ENCODE measurements at regions not wholly inside any gene's neighbourhood (a gene's known extent, or its start where the extent isn't known, plus 50 kb on each side); places are given as distances from the start of the nearest gene placed in this dataset.

GRCh38 chr1:188295157-188295556, 1466.4 kb downstream of the PLA2G4A start:
- Histone ChIP-seq H3K4me3 (replicated peaks; ENCODE audit: low read depth, low read length) (no peak overlapping the region), H3K27me3 (replicated peaks; ENCODE audit: control insufficient read depth, insufficient read depth, low read length) (no peaks in the 10 kb centered on the region), H3K36me3 (ENCODE audit: control insufficient read depth, insufficient read depth, low read length) (no peaks in the 10 kb centered on the region)
- DNase-seq (ENCODE audit: extremely low read depth, insufficient read length): no peak
- no peak for TF ChIP-seq CTCF (IDR thresholded peaks at IDR 0.05; ENCODE audit: insufficient read depth, low read length, poor library complexity, severe bottlenecking)

- no peak for DNase-seq (ENCODE audit: extremely low read depth, insufficient read length)
Measured at GRCh38 chr1:188302746-188303145, 1474.0 kb downstream of the PLA2G4A start.

GRCh38 chr1:188314557-188315137, 1485.9 kb downstream of the PLA2G4A start:
- no peak overlapping the region for H3K4me3 ChIP-seq (replicated peaks; ENCODE audit: low read depth, low read length)
- H3K27me3 ChIP-seq (replicated peaks; ENCODE audit: control insufficient read depth, insufficient read depth, low read length): no peaks in the 10 kb centered on the region

More at GRCh38 chr1:188302746-188303145, 1474.0 kb downstream of the PLA2G4A start:
- no peaks in the 10 kb centered on the region for H3K36me3 ChIP-seq (ENCODE audit: control insufficient read depth, insufficient read depth, low read length)
- H3K4me3 ChIP-seq (replicated peaks; ENCODE audit: low read depth, low read length): no peak overlapping the region
- no peak for TF ChIP-seq CTCF (IDR thresholded peaks at IDR 0.05; ENCODE audit: insufficient read depth, low read length, poor library complexity, severe bottlenecking)
- no peaks in the 10 kb centered on the region for H3K27me3 ChIP-seq (replicated peaks; ENCODE audit: control insufficient read depth, insufficient read depth, low read length)

GRCh38 chr1:188317894-188318293, 1489.1 kb downstream of the PLA2G4A start:
- H3K36me3 ChIP-seq (ENCODE audit: control insufficient read depth, insufficient read depth, low read length): no peaks in the 10 kb centered on the region
- DNase-seq (ENCODE audit: extremely low read depth, insufficient read length): no peak
- no peak overlapping the region for H3K4me3 ChIP-seq (replicated peaks; ENCODE audit: low read depth, low read length)
- TF ChIP-seq CTCF (IDR thresholded peaks at IDR 0.05; ENCODE audit: insufficient read depth, low read length, poor library complexity, severe bottlenecking): no peak
- H3K27me3 ChIP-seq (replicated peaks; ENCODE audit: control insufficient read depth, insufficient read depth, low read length): no peaks in the 10 kb centered on the region

More at GRCh38 chr1:188314557-188315137, 1485.9 kb downstream of the PLA2G4A start:
- no peak for DNase-seq (ENCODE audit: extremely low read depth, insufficient read length)
- TF ChIP-seq CTCF (IDR thresholded peaks at IDR 0.05; ENCODE audit: insufficient read depth, low read length, poor library complexity, severe bottlenecking): no peak
- no peaks in the 10 kb centered on the region for H3K36me3 ChIP-seq (ENCODE audit: control insufficient read depth, insufficient read depth, low read length)

GRCh38 chr1:188325211-188325610, 1496.5 kb downstream of the PLA2G4A start:
- Histone ChIP-seq H3K27me3 (replicated peaks; ENCODE audit: control insufficient read depth, insufficient read depth, low read length) (no peaks in the 10 kb centered on the region), H3K4me3 (replicated peaks; ENCODE audit: low read depth, low read length) (no peak overlapping the region), H3K36me3 (ENCODE audit: control insufficient read depth, insufficient read depth, low read length) (no peaks in the 10 kb centered on the region)
- no peak for TF ChIP-seq CTCF (IDR thresholded peaks at IDR 0.05; ENCODE audit: insufficient read depth, low read length, poor library complexity, severe bottlenecking)
- DNase-seq (ENCODE audit: extremely low read depth, insufficient read length): no peak

- no peak overlapping the region for H3K4me3 ChIP-seq (replicated peaks; ENCODE audit: low read depth, low read length)
- DNase-seq (ENCODE audit: extremely low read depth, insufficient read length): no peak
- no peak for TF ChIP-seq CTCF (IDR thresholded peaks at IDR 0.05; ENCODE audit: insufficient read depth, low read length, poor library complexity, severe bottlenecking)
- H3K36me3 ChIP-seq (ENCODE audit: control insufficient read depth, insufficient read depth, low read length): no peaks in the 10 kb centered on the region
- no peaks in the 10 kb centered on the region for H3K27me3 ChIP-seq (replicated peaks; ENCODE audit: control insufficient read depth, insufficient read depth, low read length)
Measured at GRCh38 chr1:188343914-188344313, 1515.2 kb downstream of the PLA2G4A start.

All from GM06990 (cell line).